ENCODE measurements at regions not wholly inside any gene's neighbourhood (a gene's known extent, or its start where the extent isn't known, plus 50 kb on each side); places are given as distances from the start of the nearest gene placed in this dataset.

DNA sequence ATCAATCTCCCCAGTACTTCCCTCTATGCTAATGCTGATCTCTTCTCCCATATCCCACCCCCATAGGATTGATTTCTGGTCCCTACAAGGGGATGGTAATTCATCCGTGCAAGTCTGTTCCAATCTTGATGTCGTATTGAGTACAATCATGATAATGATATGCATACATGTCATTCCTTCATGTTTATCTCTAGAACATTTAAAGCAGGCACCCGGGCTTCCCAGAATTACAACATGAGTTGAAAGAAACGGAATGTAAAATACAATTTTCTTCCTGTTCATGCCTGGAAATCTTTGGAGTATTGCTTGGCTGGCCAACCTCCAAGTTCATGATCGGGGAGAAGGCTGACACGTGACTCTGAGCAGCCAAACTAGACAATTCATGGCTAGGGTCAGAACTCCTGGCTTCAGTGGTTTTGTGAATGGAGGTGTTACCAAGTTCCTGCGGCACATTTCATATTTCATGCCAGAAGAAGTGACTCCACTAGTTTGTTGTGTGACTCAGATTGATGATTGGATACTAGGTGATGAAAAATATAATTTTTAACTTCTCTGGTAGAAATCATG is 66.6 kb downstream of the C9orf152 start:
- no peak overlapping the region for H3K4me3 Mint-ChIP-seq
- CTCF ChIA-PET, result interaction anchor here (1.7 to 1.8 kb wide), 2 partner anchors 12 to 16 kb away, joined by 4 to 5 read pairs; no protein-coding TSS in a partner anchor
- H3K27ac Mint-ChIP-seq, result no peak overlapping the region
- H3K27me3 Mint-ChIP-seq, result no peaks in the 10 kb centered on the region
- POLR2A ChIA-PET, result no interaction called here
- no peak for DNase-seq
- H3K9me3 Mint-ChIP-seq, result peaks cover 5% of the 10 kb centered on the region
- peaks cover 41% of the 10 kb centered on the region for H3K4me1 Mint-ChIP-seq
- H3K36me3 Mint-ChIP-seq (ENCODE audit: low read depth), result peaks cover 57% of the 10 kb centered on the region

- Mint-ChIP-seq H3K27ac (peak overlapping the region; percentile 98), H3K36me3 (ENCODE audit: low read depth) (peaks cover 56% of the 10 kb centered on the region), H3K4me3 (no peak overlapping the region), H3K27me3 (no peaks in the 10 kb centered on the region), H3K4me1 (peaks cover 49% of the 10 kb centered on the region), H3K9me3 (peaks cover 5% of the 10 kb centered on the region)
- ChIA-PET CTCF (interaction anchor here (1.7 to 1.8 kb wide), 2 partner anchors 12 to 17 kb away, joined by 4 to 5 read pairs; no protein-coding TSS in a partner anchor), POLR2A (no interaction called here)
- DNase-seq, result no peak
Measured at GRCh38 chr9:110142253-110142652, 65.7 kb downstream of the C9orf152 start.

GRCh38 chr9:110142868-110143481 is 65.0 kb downstream of the C9orf152 start:
- no peak for DNase-seq
- peaks cover 56% of the 10 kb centered on the region for H3K4me1 Mint-ChIP-seq
- H3K27me3 Mint-ChIP-seq, result no peaks in the 10 kb centered on the region
- ChIA-PET CTCF (interaction anchor here (0.6 to 1.8 kb wide), 4 partner anchors 11 to 240 kb away, joined by 4 to 5 read pairs (median 4); no protein-coding TSS in a partner anchor), POLR2A (no interaction called here)
- H3K27ac Mint-ChIP-seq, result peak overlapping the region; percentile 98
- H3K9me3 Mint-ChIP-seq, result peaks cover 5% of the 10 kb centered on the region
- peak overlapping the region; percentile 59 for H3K4me3 Mint-ChIP-seq
- peaks cover 57% of the 10 kb centered on the region for H3K36me3 Mint-ChIP-seq (ENCODE audit: low read depth)

DNA sequence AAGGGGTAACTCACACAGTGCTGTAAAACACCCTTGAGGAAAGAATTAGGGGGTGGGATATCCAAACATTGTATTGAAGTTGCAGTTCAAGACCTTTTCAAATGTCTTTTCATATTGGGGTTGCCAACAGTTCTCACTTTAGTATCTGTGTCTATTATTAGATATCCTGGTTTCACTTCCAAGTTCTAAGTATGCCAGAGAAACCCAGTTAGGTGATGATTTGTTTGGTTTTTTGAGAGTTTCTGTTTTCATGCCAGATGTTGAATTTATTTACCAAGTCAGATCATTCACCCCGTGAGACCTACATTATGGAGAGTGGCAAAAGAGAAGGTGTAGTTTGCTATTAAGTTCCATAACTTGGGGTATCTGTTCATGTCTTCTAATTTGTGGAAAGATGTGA is 64.5 kb downstream of the C9orf152 start:
- Mint-ChIP-seq H3K4me1 (peaks cover 61% of the 10 kb centered on the region), H3K27me3 (no peaks in the 10 kb centered on the region), H3K9me3 (peaks cover 5% of the 10 kb centered on the region), H3K36me3 (ENCODE audit: low read depth) (peaks cover 61% of the 10 kb centered on the region), H3K4me3 (peak overlapping the region; percentile 59), H3K27ac (peak overlapping the region; percentile 98)
- DNase-seq, result no peak
- ChIA-PET CTCF (interaction anchor here (0.6 to 1.8 kb wide), 6 partner anchors 9 to 566 kb away, joined by 3 to 5 read pairs (median 4); no protein-coding TSS in a partner anchor), POLR2A (no interaction called here)

DNA sequence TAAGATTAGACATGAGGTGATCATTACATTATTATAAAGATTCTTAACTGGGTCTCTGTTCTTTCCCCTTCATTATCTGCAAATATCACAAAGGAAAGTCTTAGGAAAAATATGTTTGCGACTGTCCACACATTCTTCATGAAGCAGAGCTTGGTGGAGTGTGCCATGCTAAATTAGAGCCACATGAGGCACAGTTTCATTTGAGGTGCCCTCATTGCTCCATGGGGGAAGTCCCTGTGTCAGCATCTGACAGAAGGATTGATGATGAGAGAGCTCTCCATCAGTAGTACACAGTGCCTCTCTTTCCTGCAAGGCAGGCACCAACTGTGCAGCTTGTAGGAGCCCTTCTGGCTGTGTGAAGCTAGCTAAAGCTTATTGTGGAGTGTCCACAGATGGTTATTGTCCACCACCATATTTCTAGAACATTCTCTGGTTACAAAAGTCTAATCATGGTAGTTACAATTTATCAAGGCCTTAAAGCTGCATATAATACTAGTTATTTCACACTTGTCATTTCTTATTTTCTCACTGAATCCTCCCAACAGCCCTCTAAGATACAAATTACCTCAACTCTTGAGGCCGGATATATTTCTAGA is 63.9 kb downstream of the C9orf152 start:
- H3K4me1 Mint-ChIP-seq, result peaks cover 63% of the 10 kb centered on the region
- ChIA-PET CTCF (interaction anchor here (0.6 to 1.5 kb wide), 6 partner anchors 8 to 566 kb away, joined by 3 to 5 read pairs (median 3); no protein-coding TSS in a partner anchor), POLR2A (interaction anchor here (0.7 kb wide), 1 partner anchor 259 kb away, joined by 3 read pairs; no protein-coding TSS in a partner anchor)
- peaks cover 59% of the 10 kb centered on the region for H3K36me3 Mint-ChIP-seq (ENCODE audit: low read depth)
- peak; percentile 66 for DNase-seq
- H3K4me3 Mint-ChIP-seq, result peak overlapping the region; percentile 59
- H3K27me3 Mint-ChIP-seq, result no peaks in the 10 kb centered on the region
- peaks cover 3% of the 10 kb centered on the region for H3K9me3 Mint-ChIP-seq
- H3K27ac Mint-ChIP-seq, result peak overlapping the region; percentile 98

GRCh38 chr9:110146373-110146772 is 61.6 kb downstream of the C9orf152 start:
- CTCF ChIA-PET, result interaction anchor here (0.5 to 1.8 kb wide), 4 partner anchors 30 to 225 kb away, joined by 3 to 5 read pairs (median 4); no protein-coding TSS in a partner anchor
- DNase-seq, result no peak
- Mint-ChIP-seq H3K9me3 (peaks cover 8% of the 10 kb centered on the region), H3K4me3 (no peak overlapping the region), H3K27me3 (no peaks in the 10 kb centered on the region), H3K4me1 (peaks cover 82% of the 10 kb centered on the region), H3K27ac (peak overlapping the region; percentile 81), H3K36me3 (ENCODE audit: low read depth) (peaks cover 65% of the 10 kb centered on the region)
- POLR2A ChIA-PET, result no interaction called here

- POLR2A ChIA-PET, result interaction anchor here (0.6 to 1.4 kb wide), 9 partner anchors 10 to 251 kb away, joined by 3 to 5 read pairs (median 3); no protein-coding TSS in a partner anchor
- H3K27me3 Mint-ChIP-seq, result no peaks in the 10 kb centered on the region
Measured at GRCh38 chr9:110148384-110148783, 59.6 kb downstream of the C9orf152 start.

GRCh38 chr9:110148891-110149290 is 59.1 kb downstream of the C9orf152 start:
- DNase-seq, result no peak
- H3K9me3 Mint-ChIP-seq, result peaks cover 5% of the 10 kb centered on the region
- peaks cover 71% of the 10 kb centered on the region for H3K36me3 Mint-ChIP-seq (ENCODE audit: low read depth)
- peaks cover 85% of the 10 kb centered on the region for H3K4me1 Mint-ChIP-seq
- no peaks in the 10 kb centered on the region for H3K27me3 Mint-ChIP-seq
- ChIA-PET POLR2A (interaction anchor here (0.6 to 1.4 kb wide), 5 partner anchors 9 to 181 kb away, joined by 3 to 5 read pairs (median 3); no protein-coding TSS in a partner anchor), CTCF (interaction anchor here (1.0 to 1.7 kb wide), 6 partner anchors 8 to 262 kb away, joined by 3 to 6 read pairs (median 4); no protein-coding TSS in a partner anchor)
- peak overlapping the region; percentile 91 for H3K27ac Mint-ChIP-seq
- peak overlapping the region; percentile 82 for H3K4me3 Mint-ChIP-seq

More at GRCh38 chr9:110148384-110148783, 59.6 kb downstream of the C9orf152 start:
- H3K36me3 Mint-ChIP-seq (ENCODE audit: low read depth), result peaks cover 71% of the 10 kb centered on the region
- peak overlapping the region; percentile 91 for H3K27ac Mint-ChIP-seq
- peak overlapping the region; percentile 82 for H3K4me3 Mint-ChIP-seq
- H3K4me1 Mint-ChIP-seq, result peaks cover 85% of the 10 kb centered on the region
- DNase-seq, result peak; percentile 80
- peaks cover 5% of the 10 kb centered on the region for H3K9me3 Mint-ChIP-seq
- CTCF ChIA-PET, result interaction anchor here (1.0 to 1.7 kb wide), 6 partner anchors 9 to 261 kb away, joined by 3 to 6 read pairs (median 4); no protein-coding TSS in a partner anchor

Data from activated CD4-positive, alpha-beta T cell treated with anti-CD3 and anti-CD28 coated beads, Interleukin-2, amount 10 ng/mL, durations not matched to agents 7 days and 5 days (primary cell).